Coronary artery (tissue), 2 donors: ENCODE measurements at regions not wholly inside any gene's neighbourhood (a gene's known extent, or its start where the extent isn't known, plus 50 kb on each side); places are given as distances from the start of the nearest gene placed in this dataset.
"Not testable (repeated sequence)": the region's sequence is repeated elsewhere in the genome, so short reads cannot be mapped to it uniquely, and the experiment has no call there.

Experiments used
- DNase-seq: peaks from one replicate; pipeline ENCODE4 v3.0.0-alpha.2; 2017; ENCODE audit warnings: low spot score
- H3K27ac ChIP-seq, 2 donors: fragments of 200-600 bp; sonication (generic); one replicate each; pipeline ENCODE4 v1.5.1; 2016 to 2019
- H3K4me3 ChIP-seq: fragments of 200-600 bp; sonication (generic); 2 replicates; pipeline ENCODE4 v1.5.1; 2016; ENCODE audit warnings: mild to moderate bottlenecking, moderate library complexity
- TF ChIP-seq, protein P1 (sequence below): fragments of 200-600 bp; sonication (generic); IDR thresholded peaks from one replicate; pipeline ENCODE4 v1.5.1; 2019; ENCODE audit warnings: antibody characterized with exemption

DNA sequence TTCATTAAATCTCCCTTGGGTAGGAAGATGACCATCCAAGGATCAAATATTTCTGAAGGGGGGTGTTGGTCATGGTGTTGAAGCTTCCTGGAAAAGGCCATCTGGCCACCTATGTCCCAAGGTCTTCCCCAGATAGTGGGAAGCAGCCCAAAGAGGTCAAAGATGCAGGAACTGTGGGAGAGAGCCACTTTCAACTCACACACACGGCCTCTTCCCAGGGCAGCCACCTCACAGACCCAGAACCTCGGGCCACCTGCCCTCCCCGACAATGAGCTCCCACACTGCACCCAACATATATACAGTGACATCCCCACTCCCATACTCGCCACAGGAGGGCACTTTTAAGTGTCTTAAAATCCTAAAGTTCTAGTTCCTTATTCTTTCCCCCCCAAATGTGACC, 164.5 kb upstream of the ETV3 start:
- H3K4me3 ChIP-seq, result no peak overlapping the region
- H3K27ac ChIP-seq, result no peak overlapping the region
- TF ChIP-seq, protein P1, sequence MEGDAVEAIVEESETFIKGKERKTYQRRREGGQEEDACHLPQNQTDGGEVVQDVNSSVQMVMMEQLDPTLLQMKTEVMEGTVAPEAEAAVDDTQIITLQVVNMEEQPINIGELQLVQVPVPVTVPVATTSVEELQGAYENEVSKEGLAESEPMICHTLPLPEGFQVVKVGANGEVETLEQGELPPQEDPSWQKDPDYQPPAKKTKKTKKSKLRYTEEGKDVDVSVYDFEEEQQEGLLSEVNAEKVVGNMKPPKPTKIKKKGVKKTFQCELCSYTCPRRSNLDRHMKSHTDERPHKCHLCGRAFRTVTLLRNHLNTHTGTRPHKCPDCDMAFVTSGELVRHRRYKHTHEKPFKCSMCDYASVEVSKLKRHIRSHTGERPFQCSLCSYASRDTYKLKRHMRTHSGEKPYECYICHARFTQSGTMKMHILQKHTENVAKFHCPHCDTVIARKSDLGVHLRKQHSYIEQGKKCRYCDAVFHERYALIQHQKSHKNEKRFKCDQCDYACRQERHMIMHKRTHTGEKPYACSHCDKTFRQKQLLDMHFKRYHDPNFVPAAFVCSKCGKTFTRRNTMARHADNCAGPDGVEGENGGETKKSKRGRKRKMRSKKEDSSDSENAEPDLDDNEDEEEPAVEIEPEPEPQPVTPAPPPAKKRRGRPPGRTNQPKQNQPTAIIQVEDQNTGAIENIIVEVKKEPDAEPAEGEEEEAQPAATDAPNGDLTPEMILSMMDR, result no peak
- DNase-seq, result no peak

DNA sequence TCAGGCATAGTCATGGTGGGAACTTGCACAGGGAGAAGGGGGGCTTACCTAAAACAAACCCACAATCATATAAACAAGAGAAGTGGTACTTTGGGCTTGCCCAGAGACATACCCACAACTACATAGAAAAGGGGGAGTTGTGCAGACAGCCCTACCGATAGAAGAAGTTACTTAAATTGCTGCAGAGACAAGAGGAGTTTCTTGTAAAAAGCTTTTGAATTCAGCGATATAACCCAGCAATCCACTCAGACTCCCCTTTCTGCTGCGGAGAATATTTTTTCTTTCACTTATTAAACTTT, 164.0 kb upstream of the ETV3 start:
- Histone ChIP-seq H3K4me3 (no peak overlapping the region), H3K27ac (no peak overlapping the region)
- TF ChIP-seq, protein P1, result no peak
- no peak for DNase-seq

DNA sequence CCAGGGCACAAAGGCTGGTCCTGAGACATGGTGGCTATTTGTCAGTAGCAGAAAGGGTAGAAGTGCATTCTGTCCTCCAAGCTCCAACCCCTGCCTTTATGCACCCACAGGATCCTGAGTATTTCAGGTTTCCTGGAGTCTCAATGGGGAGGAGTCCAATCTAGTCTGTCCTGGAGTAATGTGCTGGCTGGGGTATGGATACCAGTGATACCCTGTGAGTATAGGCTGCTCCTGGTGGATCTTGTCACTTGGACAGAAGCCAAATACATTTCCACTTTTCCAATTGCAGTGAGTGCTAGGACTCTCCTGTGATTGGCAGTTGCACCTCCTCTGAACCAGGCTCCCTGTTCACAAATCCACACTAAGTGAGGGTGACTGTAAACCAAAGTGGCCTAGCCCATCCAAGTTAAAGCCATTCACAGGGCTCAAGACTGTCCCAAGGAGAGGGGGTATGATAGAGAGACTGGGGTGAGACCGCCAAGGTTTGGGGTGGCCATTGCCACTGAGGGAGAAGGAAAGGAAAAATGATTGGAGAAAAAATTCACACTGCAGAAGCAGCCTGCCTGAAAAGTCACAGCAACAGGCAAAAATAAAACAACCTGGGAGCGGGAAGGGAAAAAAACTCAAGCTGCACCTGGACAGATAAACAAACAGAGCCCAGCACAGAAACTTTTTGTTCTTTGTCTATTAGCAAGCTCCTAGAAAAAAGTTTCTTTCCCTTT, 163.4 kb upstream of the ETV3 start:
- peak; percentile 50 for DNase-seq
- H3K4me3 ChIP-seq, result no peak overlapping the region
- TF ChIP-seq, protein P1, result no peak

DNA sequence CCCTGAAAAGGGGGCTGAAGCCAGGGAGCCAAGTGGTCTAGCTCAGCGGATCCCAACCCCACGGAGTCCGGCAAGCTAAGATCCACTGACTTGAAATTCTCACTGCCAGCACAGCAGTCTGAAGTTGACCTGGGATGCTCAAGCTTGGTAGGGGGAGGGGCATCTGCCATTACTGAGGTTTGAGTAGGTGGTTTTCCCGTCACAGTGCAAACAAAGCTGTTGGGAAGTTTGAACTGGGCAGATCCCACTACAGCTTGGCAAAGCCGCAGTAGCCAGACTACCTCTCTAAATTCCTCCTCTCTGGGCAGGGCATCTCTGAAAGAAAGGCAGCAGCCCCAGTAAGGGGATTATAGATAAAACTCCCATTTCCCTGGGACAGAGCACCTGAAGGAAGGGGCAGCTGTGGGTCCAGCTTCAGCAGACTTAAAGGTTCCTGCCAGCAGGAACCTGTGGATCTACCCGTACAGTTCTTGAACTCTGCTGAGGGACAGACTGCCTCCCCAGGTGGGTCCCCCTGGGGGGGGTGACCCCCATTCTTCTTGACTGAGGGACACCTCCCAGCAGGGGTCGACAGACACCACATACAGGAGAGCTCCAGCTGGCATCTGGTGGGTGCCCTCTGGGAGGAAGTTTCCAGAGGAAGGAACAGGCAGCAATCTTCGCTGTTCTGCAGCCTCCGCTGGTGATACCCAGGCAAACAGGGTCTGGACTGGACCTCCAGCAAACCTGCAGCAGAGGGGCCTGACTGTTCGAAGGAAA, 156.4 kb upstream of the ETV3 start:
- H3K27ac ChIP-seq, result not testable (repeated sequence)
- DNase-seq, result peak; percentile 54

More for the DNA sequence above, 163.4 kb upstream of the ETV3 start:
- H3K27ac ChIP-seq, result no peak overlapping the region

DNA sequence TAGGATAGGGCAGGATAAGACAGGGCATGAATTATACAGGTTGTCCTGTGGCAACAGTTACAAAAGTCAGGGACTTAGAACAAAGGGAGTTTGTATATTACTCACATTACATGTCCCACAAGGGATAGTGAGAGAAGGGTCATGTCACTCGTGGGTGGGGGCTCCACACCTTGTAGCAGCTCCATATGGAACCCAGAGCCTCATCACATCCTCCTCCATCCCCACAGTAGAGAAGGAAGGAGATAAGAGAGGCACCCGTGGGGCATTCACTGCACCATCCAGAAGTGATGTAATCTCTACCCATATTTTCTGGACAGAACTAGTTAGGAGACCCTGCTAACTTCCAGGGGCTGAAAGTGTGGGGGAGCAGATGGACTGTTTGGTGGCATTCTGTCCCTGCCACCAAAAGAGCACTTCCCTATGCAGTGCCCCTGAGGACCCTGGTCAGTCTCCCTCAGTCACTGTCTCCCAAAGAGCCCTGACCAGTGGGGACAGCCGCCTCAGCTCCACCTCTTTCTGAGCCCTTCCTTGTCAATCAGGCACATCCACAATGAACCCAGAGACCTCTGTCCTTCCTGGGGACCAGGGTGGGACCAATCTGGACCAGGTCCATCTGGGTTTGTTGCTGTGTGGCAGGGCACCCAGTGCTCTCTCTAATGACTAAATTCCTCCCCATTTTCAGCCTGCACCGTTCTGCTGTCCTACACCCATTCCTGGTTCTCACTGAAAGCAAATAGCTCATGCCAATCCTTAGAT, 154.8 kb upstream of the ETV3 start:
- peak; percentile 4 for DNase-seq
- Histone ChIP-seq H3K27ac (no peak overlapping the region), H3K4me3 (no peak overlapping the region)
- TF ChIP-seq, protein P1, result no peak

More for the DNA sequence above, 156.4 kb upstream of the ETV3 start:
- not testable (repeated sequence) for H3K4me3 ChIP-seq

DNA sequence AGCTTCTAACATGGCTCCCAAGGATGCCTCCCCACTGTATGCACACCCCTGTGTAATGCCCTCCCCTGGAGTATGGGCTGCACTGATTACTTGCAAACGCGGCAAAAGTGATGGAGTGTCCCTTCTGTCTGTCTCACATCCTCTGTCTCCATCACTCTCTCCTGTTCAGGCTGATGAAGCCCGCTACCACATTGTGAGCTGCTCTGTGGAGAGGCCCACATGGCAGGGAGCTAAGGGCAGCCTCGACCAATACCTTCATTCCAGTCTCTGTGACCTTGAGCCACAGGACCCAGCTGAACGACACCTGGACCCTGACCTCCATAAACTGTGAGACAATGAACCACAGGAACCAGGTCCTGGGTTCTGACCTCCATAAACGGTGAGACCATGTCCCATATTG, 154.1 kb upstream of the ETV3 start:
- DNase-seq, result peak; percentile 43
- Histone ChIP-seq H3K27ac (no peak overlapping the region), H3K4me3 (no peak overlapping the region)
- TF ChIP-seq, protein P1, result no peak

DNA sequence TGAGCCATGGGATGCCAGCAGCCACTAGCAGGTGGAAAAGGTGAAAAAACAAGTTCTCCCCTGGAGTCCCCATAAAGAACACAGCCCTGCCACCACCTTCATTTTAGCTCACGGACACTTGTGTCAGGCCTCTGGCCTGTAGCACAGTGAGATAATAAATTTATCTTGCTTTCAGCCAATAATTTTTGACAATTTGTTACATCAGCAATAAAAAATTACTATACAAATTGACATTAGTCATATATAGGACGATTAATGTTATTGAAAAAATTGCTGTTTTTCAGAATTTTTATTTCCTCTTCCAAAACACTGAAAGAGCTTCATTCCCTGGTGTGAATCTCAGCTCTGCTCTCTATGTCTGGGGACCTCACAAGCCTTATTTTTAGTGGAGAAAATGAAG, 152.9 kb upstream of the ETV3 start:
- TF ChIP-seq, protein P1, result no peak
- H3K27ac ChIP-seq, result no peak overlapping the region
- H3K4me3 ChIP-seq, result no peak overlapping the region
- DNase-seq, result no peak
